ENCODE measurements at regions not wholly inside any gene's neighbourhood (a gene's known extent, or its start where the extent isn't known, plus 50 kb on each side); places are given as distances from the start of the nearest gene placed in this dataset.

- H3K27me3 ChIP-seq (ENCODE audit: control insufficient read depth, insufficient read depth, low read length), result peaks cover 15% of the 10 kb centered on the region
- no peak overlapping the region for H3K18ac ChIP-seq (ENCODE audit: low read depth, low read length)
- no peak overlapping the region for H2BK20ac ChIP-seq (ENCODE audit: low read depth, low read length)
- no peak overlapping the region for H3K9ac ChIP-seq (ENCODE audit: low read depth, low read length)
- ATAC-seq (ENCODE audit: low read depth) (no peak), DNase-seq (no peak)
- intact Hi-C loops (cut with micrococcal nuclease) (no loop called here), in situ Hi-C loops (cut with MboI; ENCODE audit: low sequenced_read_pairs) (no loop called here), dilution Hi-C loops (cut with HindIII; ENCODE audit: low sequenced_read_pairs, unreplicated experiment) (no loop called here)
- WGBS, 2 experiments (ENCODE audit: extremely low coverage in 2 of 2, insufficient read length in 1 of 2), result no CpG with 5 or more reads among the region's 7 CpGs
- H4K5ac ChIP-seq (ENCODE audit: low read depth, low read length), result no peak overlapping the region
- TF ChIP-seq RCOR1 (IDR thresholded peaks at IDR 0.05; ENCODE audit: insufficient replicate concordance, low read length) (no peak), BHLHE40 (IDR thresholded peaks at IDR 0.05; ENCODE audit: low read depth, low read length) (no peak), RAD21 (IDR thresholded peaks at IDR 0.05; ENCODE audit: low read length) (no peak), MXI1 (IDR thresholded peaks at IDR 0.05; ENCODE audit: borderline replicate concordance, low read depth, low read length) (no peak), CEBPB (IDR thresholded peaks at IDR 0.05; ENCODE audit: low read depth, low read length) (no peak), ELK1 (IDR thresholded peaks at IDR 0.05; ENCODE audit: borderline replicate concordance, low read depth, low read length) (no peak), MAFK (IDR thresholded peaks at IDR 0.05; ENCODE audit: low read depth, low read length) (no peak), MAZ (IDR thresholded peaks at IDR 0.05; ENCODE audit: borderline replicate concordance, low read depth, low read length) (no peak), POLR2A (IDR thresholded peaks at IDR 0.05; ENCODE audit: low read depth, low read length) (no peak), SMC3 (IDR thresholded peaks at IDR 0.05; ENCODE audit: low read depth, low read length) (no peak), CTCF (conservative IDR thresholded peaks at IDR 0.05; ENCODE audit: low read depth, low read length) (no peak), FOS (IDR thresholded peaks at IDR 0.05; ENCODE audit: low read depth, low read length) (no peak), RFX5 (IDR thresholded peaks at IDR 0.05; ENCODE audit: low read depth, low read length) (no peak), CHD1 (IDR thresholded peaks at IDR 0.05; ENCODE audit: low read depth, low read length) (no peak), NFE2L2 (IDR thresholded peaks at IDR 0.05; ENCODE audit: low read depth, low read length) (no peak)
- TF ChIP-seq, protein P1, sequence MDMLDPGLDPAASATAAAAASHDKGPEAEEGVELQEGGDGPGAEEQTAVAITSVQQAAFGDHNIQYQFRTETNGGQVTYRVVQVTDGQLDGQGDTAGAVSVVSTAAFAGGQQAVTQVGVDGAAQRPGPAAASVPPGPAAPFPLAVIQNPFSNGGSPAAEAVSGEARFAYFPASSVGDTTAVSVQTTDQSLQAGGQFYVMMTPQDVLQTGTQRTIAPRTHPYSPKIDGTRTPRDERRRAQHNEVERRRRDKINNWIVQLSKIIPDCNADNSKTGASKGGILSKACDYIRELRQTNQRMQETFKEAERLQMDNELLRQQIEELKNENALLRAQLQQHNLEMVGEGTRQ (IDR thresholded peaks at IDR 0.05; ENCODE audit: low read depth, low read length), result no peak
- H3K23ac ChIP-seq (ENCODE audit: low read depth, low read length), result no peak overlapping the region
- H3K56ac ChIP-seq (ENCODE audit: extremely low read depth, insufficient read depth, low read length), result no peak overlapping the region
- ChIA-PET CTCF (interaction anchor here (1.1 kb wide), 1 partner anchor 10 kb away, joined by 3 read pairs; no protein-coding TSS in a partner anchor), POLR2A (ENCODE audit: unreplicated experiment) (no interaction called here)
- H2BK15ac ChIP-seq (ENCODE audit: low read depth, low read length), result no peak overlapping the region
- no peaks in the 10 kb centered on the region for H3K36me3 ChIP-seq (ENCODE audit: control insufficient read depth, insufficient read depth, low read length)
- no peak overlapping the region for H3K14ac ChIP-seq (replicated peaks; ENCODE audit: low read depth, low read length)
- H3K4me1 ChIP-seq (ENCODE audit: control insufficient read depth, insufficient read depth, low read length), result no peaks in the 10 kb centered on the region
- H3K27ac ChIP-seq (ENCODE audit: insufficient read depth, low read length), result no peak overlapping the region
- H2BK120ac ChIP-seq (ENCODE audit: low read depth, low read length), result no peak overlapping the region
- no peak overlapping the region for H2AFZ ChIP-seq (replicated peaks; ENCODE audit: low read length, poor library complexity)
- no peak overlapping the region for H4K91ac ChIP-seq (ENCODE audit: insufficient read depth, low read depth, low read length)
- H2AK5ac ChIP-seq (ENCODE audit: low read depth, low read length), result no peak overlapping the region
- H4K20me1 ChIP-seq (ENCODE audit: insufficient read depth, low read length), result no peaks in the 10 kb centered on the region
- no peak overlapping the region for H2AK9ac ChIP-seq (replicated peaks; ENCODE audit: low read depth, low read length, poor library complexity)
- no peak overlapping the region for H3K4me2 ChIP-seq (ENCODE audit: low read depth, low read length)
- BruUV-seq (replicated peaks), result no TSS peak
- H3K9me3 ChIP-seq (ENCODE audit: control insufficient read depth, insufficient read depth, low read length), result no peaks in the 10 kb centered on the region
- no peak overlapping the region for H3K4ac ChIP-seq (ENCODE audit: low read depth, low read length)
- no peak overlapping the region for H2BK5ac ChIP-seq (ENCODE audit: low read depth, low read length, poor library complexity, severe bottlenecking)
- no peaks in the 10 kb centered on the region for H3K9me1 ChIP-seq (ENCODE audit: insufficient read depth, low read length)
- no peaks in the 10 kb centered on the region for H3K79me1 ChIP-seq (ENCODE audit: low read depth in 1 of 2, low read length in 2 of 2)
- no peak overlapping the region for H3K4me3 ChIP-seq (ENCODE audit: insufficient read depth, low read depth, low read length)
- H4K8ac ChIP-seq (ENCODE audit: low read depth in 2 of 2, low read length in 2 of 2), result no peak overlapping the region
Observed at GRCh38 chr18:10242936-10243680, 211.3 kb upstream of the APCDD1 start.

Measured in IMR-90 (cell line).